Kidney tubule cell (primary cell): ENCODE measurements at regions not wholly inside any gene's neighbourhood (a gene's known extent, or its start where the extent isn't known, plus 50 kb on each side); places are given as distances from the start of the nearest gene placed in this dataset.

Experiments used
- DNase-seq: peaks from one replicate; pipeline ENCODE4 v3.0.0-alpha.2; 2018; ENCODE audit warnings: low spot score

DNA sequence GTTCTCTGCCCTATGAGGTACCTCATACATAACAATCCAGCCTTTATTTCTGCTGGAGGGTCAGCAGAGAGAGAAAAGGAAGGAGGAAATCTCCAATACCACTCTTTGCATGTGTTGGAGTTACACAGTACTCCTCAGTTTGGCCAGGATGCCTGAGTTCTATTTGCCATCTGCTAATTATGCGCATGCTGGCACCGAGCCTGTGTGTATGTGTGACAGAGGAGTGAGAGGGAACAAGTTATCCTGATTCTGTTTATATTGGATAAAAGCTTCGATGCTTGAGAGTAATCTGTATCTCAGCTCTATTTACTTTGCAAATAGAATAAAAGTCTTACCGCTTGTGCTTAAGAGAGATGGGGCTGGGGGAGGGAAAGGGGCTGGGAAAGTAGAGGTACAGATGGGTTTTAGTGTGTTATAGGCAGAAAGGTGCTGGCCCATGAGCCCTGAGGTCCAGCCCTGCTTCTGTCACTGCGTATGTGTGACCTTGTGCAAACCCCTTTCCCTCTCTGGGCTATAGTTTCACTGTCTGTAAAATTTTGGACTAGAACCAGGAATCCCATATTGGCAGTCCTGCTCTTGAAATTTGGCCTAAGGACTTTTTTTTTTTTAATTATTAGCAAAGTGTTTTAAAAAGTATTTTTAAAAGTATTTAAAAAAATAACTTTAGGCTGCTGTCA lies 54.5 kb upstream of the PLXNA2 start:
- DNase-seq, result no peak

DNA sequence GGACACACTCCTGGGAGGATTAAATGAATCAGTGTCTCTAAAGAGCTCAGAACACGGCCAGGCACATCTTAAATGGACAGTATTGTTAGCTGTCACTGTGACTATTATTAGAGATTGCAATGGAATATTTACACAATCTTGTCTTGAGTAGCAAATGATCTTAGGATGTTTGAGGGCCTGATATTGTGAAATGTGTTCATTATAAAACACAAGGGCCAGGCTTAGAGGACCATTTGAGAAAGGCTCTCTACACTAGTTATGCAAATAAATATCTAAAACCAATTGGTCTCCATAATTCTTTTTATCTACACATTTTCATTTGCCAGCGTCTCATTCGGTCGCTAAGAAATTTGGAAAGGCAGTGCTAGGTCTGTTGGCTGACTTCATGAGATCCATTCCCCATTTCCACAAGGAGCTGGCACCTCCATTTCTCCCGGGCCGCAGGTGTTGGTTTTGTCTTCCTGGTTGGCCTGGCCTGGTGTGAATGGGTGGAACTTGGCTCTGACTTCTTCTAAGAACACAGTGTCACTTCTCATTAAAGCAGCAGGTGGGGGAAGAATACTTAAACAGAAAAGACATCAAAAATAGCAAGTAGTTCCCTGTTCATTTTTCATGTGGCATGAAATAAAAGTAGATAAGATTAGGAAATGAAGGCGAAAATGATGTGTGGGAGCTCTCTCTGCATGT lies 56.0 kb upstream of the PLXNA2 start:
- no peak for DNase-seq

DNA sequence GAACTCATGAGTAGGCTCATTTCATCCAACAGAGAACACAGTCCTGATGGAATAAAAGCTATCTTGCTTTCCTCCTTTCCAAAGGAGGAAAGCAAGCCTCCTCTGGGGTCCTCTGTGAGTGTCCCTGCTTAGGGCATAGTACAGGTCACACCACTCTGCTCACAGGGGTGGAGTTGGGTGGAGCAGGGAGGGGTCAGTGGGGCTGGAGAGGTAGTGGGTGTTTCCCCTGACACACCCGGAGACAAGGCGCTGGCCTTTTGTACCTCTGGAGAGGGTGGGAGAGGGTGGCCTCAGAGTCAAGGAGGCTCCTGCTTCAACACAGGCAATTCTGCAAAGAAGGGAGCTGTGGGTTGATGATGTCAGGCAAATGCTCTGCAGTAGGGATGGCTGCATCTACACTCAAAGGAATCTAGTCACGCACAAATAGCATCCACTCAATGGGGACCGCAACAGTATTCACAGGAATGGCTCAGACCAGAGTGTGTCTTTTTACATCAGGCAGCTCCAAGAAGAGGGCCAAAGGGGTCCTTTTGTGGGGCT lies 58.6 kb upstream of the PLXNA2 start:
- DNase-seq, result no peak

DNA sequence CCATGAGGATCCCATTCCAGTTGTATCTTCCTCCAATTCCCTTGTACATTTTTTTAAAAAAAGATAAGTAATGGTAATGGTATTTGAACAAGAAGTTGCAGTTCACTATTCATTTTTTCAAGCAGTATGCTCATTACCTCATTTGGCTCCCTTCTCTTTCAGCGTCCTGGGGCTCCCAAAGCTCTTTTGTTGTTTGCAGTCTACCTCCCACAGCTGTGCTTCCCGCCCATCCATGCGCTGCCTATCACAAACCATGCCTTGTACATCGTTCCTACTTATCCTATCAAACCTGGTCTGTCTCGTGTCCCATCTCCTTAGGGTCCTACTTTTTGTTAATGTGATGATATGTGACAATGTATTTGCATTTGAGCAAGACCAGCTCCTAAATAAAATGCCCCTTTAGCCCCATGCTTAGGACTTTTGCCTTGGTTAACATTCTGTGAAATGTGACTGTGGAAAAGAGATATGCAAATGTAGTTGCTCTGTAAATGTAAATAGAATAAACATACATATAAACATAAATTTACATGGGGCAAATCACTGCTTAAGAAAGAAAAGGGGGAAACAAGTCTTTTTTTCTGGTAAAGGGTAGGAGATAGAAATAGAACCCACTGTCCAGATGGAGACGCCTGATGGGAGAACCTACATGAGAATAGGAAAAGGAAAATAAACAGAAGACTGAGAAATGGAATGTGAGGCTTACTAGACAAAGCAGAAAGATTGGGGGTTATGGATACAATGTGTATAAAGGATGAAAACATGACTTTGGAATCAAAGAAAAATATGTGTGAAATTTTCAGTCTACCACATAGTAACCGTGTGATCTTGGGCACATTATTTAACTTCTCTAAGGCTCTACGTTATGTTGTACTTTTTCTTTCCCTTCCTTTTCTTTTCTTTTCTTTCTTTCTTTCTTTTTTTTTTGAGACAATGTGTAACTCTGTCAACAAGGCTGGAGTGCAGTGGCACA lies 59.8 kb upstream of the PLXNA2 start:
- DNase-seq, result no peak

DNA sequence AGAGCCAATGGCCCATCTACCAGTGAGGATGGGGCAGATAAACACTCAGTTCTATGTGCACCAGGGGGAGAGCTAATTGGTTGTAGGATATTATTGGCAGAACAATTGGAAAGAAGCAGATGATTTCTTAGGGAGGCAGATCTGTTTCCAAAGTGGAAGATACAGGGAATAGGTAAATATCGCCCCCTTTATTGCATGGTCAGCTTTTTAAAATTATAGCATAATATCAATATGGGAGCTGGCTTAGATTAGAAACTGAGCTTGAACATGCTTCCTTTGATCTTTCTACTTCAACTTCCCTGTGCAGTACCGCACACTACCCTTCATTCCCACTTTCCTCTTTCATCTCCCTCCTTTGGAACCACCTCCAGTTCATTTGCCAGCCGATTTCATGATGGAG lies 64.0 kb upstream of the PLXNA2 start:
- no peak for DNase-seq

DNA sequence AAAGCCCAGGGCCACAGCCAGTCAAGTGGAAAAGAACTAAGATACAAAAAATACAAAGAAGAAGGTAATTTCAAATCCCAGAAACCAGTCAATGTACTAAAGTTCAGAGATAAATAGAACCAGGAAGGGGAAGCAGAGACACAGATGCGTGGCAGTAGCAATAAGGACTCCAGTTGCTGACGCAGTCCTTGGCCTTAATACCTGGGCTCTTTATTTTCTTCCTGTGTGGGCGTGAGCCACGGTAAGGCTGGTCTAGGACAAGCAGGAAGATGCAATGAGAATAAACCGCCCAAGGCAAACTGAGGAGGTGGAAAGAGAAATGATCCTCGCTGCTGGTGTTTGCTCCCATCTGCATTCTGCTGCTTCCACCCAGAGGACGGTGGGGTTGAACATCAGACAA lies 65.6 kb upstream of the PLXNA2 start:
- DNase-seq, result peak; percentile 73

DNA sequence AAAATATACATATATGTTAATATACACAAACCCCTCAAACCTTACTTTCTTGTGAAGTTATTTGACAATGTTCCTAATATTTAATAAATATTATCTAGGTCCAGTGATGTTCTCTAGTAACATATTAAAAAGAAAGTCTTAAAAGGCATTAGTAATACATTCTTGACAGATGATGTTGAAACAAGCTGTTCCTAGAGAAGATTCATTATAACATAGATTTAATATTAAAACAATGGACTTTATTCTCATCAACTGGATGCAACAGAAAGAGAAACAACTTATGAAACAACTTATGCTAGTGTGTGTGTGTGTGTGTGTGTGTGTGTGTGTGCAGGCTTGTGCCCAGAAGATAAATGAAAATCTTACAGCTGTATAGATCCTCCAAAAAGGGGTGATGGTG lies 68.5 kb upstream of the PLXNA2 start:
- DNase-seq, result peak; percentile 68

DNA sequence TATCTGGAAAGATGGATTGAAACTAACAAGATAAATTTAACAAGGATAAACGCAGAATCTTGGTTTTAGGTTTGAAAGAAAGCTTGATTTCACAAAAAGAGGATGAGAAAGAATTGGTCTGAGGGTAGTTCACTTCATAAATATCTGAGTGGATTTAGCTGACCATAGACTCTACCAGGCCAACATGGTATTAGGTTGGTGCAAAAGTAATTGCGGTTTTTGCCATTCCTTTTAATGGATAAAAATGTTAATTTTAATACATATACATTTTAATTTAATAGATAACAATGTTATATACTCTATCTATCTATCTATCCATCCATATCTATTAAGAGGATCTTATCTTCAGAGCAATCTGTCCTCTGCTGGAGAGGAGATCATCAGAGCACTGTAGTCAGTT lies 70.2 kb upstream of the PLXNA2 start:
- no peak for DNase-seq

DNA sequence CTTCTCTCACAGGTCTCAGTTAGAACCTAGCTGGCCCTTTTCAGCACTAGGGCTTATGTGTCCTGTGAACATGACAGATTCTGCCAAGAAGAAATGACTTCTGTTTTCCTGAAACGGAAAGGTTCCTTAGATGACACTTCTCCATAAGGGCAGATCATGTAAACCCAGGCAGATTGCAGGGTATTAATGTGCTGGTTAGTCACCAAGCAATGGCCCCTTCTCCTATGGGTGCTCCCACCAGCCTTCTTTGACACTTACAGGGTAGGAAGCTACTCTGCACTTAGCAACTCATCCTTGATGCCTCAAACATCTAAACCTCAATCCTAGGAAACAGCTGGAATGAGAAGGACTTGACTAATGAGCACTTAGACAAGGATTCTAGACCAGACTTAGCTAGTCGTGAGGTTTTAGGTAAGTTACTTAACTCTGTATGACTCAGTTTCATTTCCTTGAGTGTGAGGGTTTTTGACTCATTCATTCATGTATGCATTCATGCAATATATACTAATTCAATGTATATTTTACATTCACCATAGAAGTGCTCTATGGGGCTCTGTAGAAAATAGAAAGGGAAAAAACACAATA lies 74.1 kb upstream of the PLXNA2 start:
- peak; percentile 40 for DNase-seq

DNA sequence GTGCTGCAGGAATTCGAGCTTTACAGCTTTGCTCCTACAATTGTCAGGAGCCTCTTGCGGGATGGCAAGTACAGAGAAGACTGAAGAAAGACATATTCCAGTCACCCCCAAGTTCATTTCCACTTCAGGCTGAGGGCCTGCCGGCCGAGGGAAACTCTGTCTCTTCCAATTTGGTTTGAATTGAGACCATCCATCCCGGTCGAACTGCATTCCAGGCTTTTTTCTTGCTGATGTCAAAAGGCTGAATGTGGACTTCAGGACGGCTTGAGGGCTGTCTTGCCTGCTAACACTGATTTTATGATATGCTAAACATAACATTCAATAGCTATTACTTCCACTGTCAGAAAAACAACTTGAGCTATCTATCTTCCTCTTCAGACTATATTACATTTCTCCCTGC lies 79.8 kb upstream of the PLXNA2 start:
- DNase-seq, result no peak

DNA sequence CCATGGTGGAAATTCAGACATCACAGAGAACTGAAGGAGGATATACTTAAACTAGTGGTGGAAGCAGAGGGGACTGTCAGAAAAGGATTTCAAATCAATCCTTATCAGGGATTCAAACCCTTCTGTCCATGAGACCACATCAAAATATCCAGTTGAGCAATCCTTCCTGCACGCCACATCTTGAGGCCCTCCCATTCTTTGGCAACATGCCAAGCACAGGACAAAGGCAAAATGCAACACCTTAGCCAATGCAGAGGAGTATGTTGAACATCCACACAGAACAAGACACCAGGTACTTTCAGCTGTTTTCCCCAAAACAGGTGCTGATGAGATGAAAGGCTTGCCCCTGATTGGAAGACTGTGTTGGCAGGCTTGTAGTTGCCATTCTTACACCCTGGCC lies 81.8 kb upstream of the PLXNA2 start:
- no peak for DNase-seq

DNA sequence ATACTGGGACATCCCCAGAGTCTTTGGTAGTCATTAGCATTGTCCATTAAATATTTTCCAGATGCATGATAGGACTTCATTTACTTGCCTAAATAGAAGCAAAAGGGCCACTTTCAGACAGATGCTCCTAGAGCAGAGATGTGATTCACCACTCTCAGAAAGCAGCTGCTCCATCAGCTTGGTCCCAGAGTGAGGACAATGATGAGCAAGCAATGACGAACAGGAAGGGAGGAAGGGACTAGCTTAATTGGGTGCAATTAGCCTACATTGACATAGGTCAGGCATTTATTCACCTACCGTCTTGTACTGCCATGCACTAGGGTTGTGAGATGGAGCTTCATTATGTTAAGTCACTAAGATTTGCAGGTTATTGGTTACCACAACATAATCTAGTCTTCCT lies 85.1 kb upstream of the PLXNA2 start:
- no peak for DNase-seq

DNA sequence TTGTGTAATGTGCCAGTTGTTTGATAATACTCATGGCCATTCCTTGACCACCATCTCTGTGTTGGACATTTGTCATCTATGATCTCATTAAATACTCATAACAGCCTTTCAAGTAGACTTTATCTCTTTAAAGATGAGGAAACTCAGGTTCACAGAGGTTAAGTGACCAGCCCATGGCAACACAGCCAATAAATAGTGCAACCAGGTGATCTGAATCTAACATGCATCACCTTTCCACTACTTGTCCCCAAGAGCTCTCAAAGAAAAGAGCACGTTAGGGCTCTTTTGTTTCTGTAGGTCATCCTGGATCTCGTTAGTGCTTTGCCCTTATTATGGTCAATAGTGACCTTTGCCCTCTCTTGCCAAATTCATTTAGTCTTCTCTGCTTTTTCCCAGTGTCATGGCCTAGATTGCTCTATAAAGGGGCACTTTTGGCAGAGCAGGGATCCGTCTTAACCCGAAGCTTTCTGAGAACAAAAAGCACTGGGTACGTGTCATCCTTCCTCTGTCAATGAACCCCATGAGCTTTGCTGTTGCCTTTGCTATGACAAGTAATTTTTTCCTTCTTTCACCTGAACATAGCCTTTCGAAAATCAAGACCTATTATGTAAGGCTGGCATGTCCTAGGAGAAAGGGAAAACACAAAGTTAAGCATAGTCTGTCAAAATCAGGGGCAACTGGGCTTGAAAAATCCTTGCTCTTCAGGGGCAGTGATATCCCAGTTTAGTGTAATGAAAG lies 88.0 kb upstream of the PLXNA2 start:
- DNase-seq, result no peak

DNA sequence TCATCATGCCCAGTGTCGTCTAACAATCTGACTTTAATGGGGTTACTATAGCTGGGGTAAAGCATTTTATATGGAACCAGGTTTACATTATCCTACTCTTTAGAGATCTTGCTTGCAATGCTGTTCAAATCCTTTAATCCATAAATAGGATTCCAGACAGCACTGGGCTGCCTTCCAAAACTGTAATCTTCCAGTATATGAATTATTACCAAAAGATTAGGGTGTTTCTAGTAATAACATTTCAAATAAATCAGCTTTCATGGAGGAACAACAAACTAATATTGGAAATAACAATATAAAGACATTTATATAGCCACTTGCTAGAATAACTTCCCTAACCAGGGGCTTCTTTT lies 88.6 kb upstream of the PLXNA2 start:
- no peak for DNase-seq

DNA sequence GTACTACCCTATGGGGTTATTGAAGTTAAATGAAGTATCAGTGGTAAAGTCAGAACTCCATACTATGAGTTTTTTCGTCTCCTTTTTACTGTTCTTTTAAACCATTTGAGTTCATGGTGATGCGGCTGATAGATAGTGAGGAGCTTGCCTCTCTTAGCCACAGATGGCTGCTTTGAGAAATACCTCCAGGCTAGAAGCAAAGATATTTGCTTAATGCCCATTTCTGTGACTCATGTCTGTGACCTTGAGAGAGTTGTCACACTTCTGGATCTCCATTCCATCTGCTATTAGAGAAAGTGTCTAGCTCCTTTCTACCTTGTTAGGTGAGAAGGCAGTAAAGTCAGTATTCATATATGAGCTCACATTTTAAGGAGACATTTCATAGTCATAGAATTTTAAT lies 89.5 kb upstream of the PLXNA2 start:
- DNase-seq, result no peak

DNA sequence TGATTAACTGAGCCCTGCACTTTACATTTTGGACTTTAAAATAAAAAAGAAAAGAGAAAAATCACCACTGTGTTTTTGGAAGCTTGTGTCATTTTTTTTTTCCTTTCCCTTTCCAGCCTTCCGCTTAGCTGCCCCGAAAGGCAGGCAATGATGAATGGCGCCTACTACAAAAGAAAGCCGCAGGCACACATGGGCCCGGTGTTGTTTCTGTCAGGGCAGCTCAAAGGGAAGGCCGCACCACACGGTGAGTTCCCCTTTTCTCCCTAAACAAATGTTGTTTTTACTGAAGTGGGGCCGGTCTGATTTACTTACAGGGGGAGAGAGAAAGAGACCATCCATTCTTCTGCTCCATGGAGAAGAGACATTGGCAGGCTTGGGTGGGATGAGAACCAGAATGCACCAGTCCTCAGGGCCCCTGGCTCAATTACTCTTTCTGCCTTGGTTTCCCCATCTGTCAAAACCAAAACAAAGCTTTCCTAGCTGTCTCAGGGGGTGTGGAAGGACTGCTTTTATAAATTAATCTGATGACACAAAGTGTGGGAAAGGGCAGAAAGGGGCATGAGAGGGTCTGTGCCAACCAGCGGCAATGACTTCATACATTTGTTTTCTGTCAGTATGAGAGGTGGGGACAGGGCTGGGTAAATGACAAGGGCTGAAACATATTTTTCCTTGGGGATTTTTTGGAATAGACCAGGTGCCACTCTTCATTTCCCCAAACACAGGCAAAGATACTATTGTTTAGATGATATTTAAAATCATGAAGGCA lies 91.4 kb upstream of the PLXNA2 start:
- DNase-seq, result no peak

DNA sequence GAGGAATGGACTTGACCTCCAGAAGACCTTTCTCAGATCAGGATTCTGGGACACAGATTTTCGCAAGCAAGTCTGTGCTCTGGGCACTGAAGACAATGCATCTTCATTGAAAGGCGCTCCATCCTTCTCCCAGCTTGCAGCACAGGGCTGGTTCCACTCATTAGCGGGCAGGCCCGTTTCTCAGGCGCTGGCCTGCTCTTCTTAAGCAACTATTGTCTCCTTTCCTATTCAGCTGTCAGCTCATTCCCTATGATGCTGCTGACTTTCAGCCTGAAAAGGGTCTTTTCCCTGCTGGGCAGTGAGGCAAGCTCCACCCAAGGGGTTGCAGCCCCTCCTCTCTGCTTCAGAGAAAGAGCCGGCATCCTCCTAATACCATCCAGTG lies 91.9 kb upstream of the PLXNA2 start:
- no peak for DNase-seq

DNA sequence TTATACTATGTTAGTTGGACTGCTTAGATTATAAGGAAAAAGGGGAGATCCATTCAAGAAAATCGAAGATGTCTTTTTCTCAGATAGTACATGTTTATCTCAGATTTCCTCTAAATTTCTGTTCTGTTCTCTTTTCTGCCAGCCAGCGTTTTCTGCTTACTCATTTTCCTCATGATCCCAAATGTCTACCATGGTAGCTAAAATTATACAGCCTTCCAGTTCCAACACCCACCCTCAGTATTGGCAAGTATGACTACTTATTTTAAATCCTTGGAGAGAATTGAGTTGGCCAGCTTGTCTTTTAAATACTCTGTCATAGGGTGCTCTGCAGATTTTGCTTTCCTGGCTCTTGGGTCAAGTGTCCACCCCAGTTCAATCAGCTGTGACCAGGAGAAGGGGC lies 95.7 kb upstream of the PLXNA2 start:
- DNase-seq, result no peak

DNA sequence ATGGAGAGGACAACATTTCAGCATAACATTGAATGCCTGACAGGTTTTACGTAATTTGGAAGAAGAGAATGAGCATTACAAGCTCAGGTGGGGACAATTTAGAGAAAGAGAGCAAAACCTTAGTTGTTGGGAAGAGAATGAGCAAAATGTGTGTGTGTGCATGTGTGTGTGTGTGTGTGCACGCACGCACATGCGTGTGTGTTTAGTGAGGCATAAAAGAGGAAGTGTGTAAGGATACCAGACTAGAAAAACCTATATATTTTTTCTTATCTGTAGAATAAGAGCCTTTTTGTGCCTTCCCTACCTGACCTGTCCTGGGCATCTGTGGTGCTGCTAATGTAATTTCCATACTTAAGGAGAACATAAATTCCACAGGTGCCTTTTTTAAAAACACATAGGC lies 99.0 kb upstream of the PLXNA2 start:
- DNase-seq, result no peak

DNA sequence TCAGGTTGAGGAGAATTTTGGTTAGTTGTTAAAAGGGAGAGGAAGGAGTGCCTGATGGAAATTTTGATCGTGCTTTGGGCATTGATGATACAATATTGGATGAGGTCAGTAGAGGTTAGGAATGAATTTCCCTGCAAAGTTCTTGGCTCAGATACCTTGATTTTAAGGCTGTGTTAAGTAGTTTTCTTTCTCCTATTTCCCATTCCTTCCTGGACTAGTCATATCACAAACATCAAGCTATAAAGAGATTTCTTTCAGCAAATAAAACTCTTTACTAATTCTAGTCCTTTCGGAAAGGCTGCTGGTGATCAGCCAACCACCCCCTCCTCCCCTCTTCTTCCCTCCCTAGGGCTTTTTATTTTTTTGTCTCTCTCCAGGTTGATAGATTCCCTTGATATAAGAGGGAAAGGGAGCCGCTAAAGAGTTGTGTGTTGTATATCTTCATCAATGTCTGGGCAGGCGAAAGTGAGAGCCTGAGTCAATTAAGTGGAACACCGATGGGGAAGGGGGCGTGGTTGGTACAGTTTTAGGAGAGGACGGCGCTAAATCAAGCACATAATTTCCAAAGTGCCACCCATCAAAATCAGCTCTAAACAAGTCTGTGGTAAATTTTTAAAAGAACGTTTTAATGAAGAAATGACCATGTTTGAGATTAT lies 100.1 kb upstream of the PLXNA2 start:
- no peak for DNase-seq
